ENCODE measurements at regions not wholly inside any gene's neighbourhood (a gene's known extent, or its start where the extent isn't known, plus 50 kb on each side); places are given as distances from the start of the nearest gene placed in this dataset.

- Histone ChIP-seq H3K4me3 (no peak overlapping the region), H3K9me3 (peaks cover 0 to 10% (median 0%) of the 10 kb centered on the region in 4 donors), H3K4me1 (no peaks in the 10 kb centered on the region), H3K36me3 (no peaks in the 10 kb centered on the region), H3K27ac (no peak overlapping the region), H3K27me3 (no peaks in the 10 kb centered on the region)
- TF ChIP-seq POLR2A (IDR thresholded peaks at IDR 0.05) (no peak), CTCF (IDR thresholded peaks at IDR 0.05) (no peak), EP300 (IDR thresholded peaks at IDR 0.05) (no peak)
- WGBS, 2 donors, result 67 to 68% methylated on average over 2 of the region's 2 CpGs
- no peak for DNase-seq (ENCODE audit: low spot score in 2 of 2)
These were observed 72.4 kb upstream of the ANXA10 start for GRCh38 chr4:168019921-168020320.

- H3K4me3 ChIP-seq, result no peak overlapping the region
- no peak for DNase-seq (ENCODE audit: low spot score in 2 of 2)
- TF ChIP-seq CTCF (IDR thresholded peaks at IDR 0.05), result no peak
- no peak for TF ChIP-seq POLR2A (IDR thresholded peaks at IDR 0.05)
- no peak for TF ChIP-seq EP300 (IDR thresholded peaks at IDR 0.05)
- no peaks in the 10 kb centered on the region for H3K36me3 ChIP-seq
- H3K9me3 ChIP-seq, result peaks cover 0 to 10% (median 0%) of the 10 kb centered on the region in 4 donors
- no peak overlapping the region for H3K27ac ChIP-seq
- H3K4me1 ChIP-seq, result no peaks in the 10 kb centered on the region
- H3K27me3 ChIP-seq, result no peaks in the 10 kb centered on the region
- WGBS, 2 donors, result 22 to 32% methylated on average over 1 of the region's 1 CpG
These were observed 70.7 kb upstream of the ANXA10 start for GRCh38 chr4:168021666-168022065.

GRCh38 chr4:168028568-168028967 is 63.8 kb upstream of the ANXA10 start:
- 92 to 95% methylated on average over 2 of the region's 2 CpGs for WGBS, 2 donors
- Histone ChIP-seq H3K4me3 (no peak overlapping the region), H3K4me1 (no peaks in the 10 kb centered on the region), H3K27ac (no peak overlapping the region), H3K36me3 (no peaks in the 10 kb centered on the region), H3K27me3 (no peaks in the 10 kb centered on the region), H3K9me3 (peaks cover 0 to 2% (median 0%) of the 10 kb centered on the region in 4 donors)
- TF ChIP-seq POLR2A (IDR thresholded peaks at IDR 0.05) (no peak), CTCF (IDR thresholded peaks at IDR 0.05) (no peak), EP300 (IDR thresholded peaks at IDR 0.05) (no peak)
- DNase-seq (ENCODE audit: low spot score in 2 of 2), result no peak

GRCh38 chr4:168028970-168029597 is 63.3 kb upstream of the ANXA10 start:
- H3K4me3 ChIP-seq, result no peak overlapping the region
- peaks cover 0 to 2% (median 0%) of the 10 kb centered on the region in 4 donors for H3K9me3 ChIP-seq
- H3K36me3 ChIP-seq, result no peaks in the 10 kb centered on the region
- TF ChIP-seq EP300 (IDR thresholded peaks at IDR 0.05) (no peak), POLR2A (IDR thresholded peaks at IDR 0.05) (no peak), CTCF (IDR thresholded peaks at IDR 0.05) (no peak)
- no peak for DNase-seq (ENCODE audit: low spot score in 2 of 2)
- H3K27me3 ChIP-seq, result no peaks in the 10 kb centered on the region
- H3K4me1 ChIP-seq, result no peaks in the 10 kb centered on the region
- no peak overlapping the region for H3K27ac ChIP-seq
- WGBS, 2 donors, result 71 to 73% methylated on average over 5 of the region's 5 CpGs

- no peak overlapping the region for H3K4me3 ChIP-seq
- no peaks in the 10 kb centered on the region for H3K36me3 ChIP-seq
- WGBS, 2 donors, result 71 to 82% methylated on average over 2 of the region's 2 CpGs
- no peaks in the 10 kb centered on the region for H3K9me3 ChIP-seq
- H3K27me3 ChIP-seq, result no peaks in the 10 kb centered on the region
- no peak overlapping the region for H3K27ac ChIP-seq
- no peak for DNase-seq (ENCODE audit: low spot score in 2 of 2)
- no peak for TF ChIP-seq POLR2A (IDR thresholded peaks at IDR 0.05)
- no peaks in the 10 kb centered on the region for H3K4me1 ChIP-seq
These were observed 54.7 kb upstream of the ANXA10 start for GRCh38 chr4:168037676-168038075.

GRCh38 chr4:168039593-168039992 is 52.7 kb upstream of the ANXA10 start:
- no peaks in the 10 kb centered on the region for H3K27me3 ChIP-seq
- 74 to 92% methylated on average over 1 of the region's 1 CpG for whole genome bisulfite sequencing, 2 donors
- no peaks in the 10 kb centered on the region for H3K9me3 ChIP-seq
- DNase-seq (ENCODE audit: low spot score in 2 of 2), result no peak
- H3K27ac ChIP-seq, result no peak overlapping the region
- H3K4me1 ChIP-seq, result no peaks in the 10 kb centered on the region
- H3K4me3 ChIP-seq, result no peak overlapping the region
- no peaks in the 10 kb centered on the region for H3K36me3 ChIP-seq
- TF ChIP-seq POLR2A (IDR thresholded peaks at IDR 0.05), result no peak
- TF ChIP-seq EP300 (IDR thresholded peaks at IDR 0.05), result no peak
- no peak for TF ChIP-seq CTCF (IDR thresholded peaks at IDR 0.05)
